Rectal smooth muscle tissue (tissue), 1 donor: ENCODE measurements at regions not wholly inside any gene's neighbourhood (a gene's known extent, or its start where the extent isn't known, plus 50 kb on each side); places are given as distances from the start of the nearest gene placed in this dataset.

ENCODE experiments used
- H3K27ac ChIP-seq: one replicate; pipeline ENCODE4 v1.7.0; 2013; ENCODE audit warnings: low read depth, low read length, inconsistent platforms
- H3K27me3 ChIP-seq: one replicate; pipeline ENCODE4 v1.7.0; 2013; ENCODE audit warnings: low read length; ENCODE audit not compliant: control insufficient read depth, insufficient read depth
- H3K36me3 ChIP-seq: one replicate; pipeline ENCODE4 v1.7.0; 2013; ENCODE audit warnings: low read length; ENCODE audit not compliant: control insufficient read depth, insufficient read depth
- H3K4me1 ChIP-seq: one replicate; pipeline ENCODE4 v1.7.0; 2013; ENCODE audit warnings: low read length; ENCODE audit not compliant: control insufficient read depth, insufficient read depth
- H3K4me3 ChIP-seq: one replicate; pipeline ENCODE4 v1.7.0; 2013; ENCODE audit warnings: low read length
- H3K9ac ChIP-seq: one replicate; pipeline ENCODE4 v1.7.0; 2013; ENCODE audit warnings: low read length

- no peaks in the 10 kb centered on the region for H3K27me3 ChIP-seq
- no peak overlapping the region for H3K4me3 ChIP-seq
- H3K27ac ChIP-seq = no peak overlapping the region
- H3K9ac ChIP-seq = no peak overlapping the region
- H3K4me1 ChIP-seq = no peaks in the 10 kb centered on the region
- no peaks in the 10 kb centered on the region for H3K36me3 ChIP-seq
Measured at GRCh38 chr9:81532251-81532650, 157.1 kb downstream of the TLE1 start.

GRCh38 chr9:81531511-81531910, 157.8 kb downstream of the TLE1 start:
- H3K27ac ChIP-seq = no peak overlapping the region
- H3K4me3 ChIP-seq = no peak overlapping the region
- H3K27me3 ChIP-seq = no peaks in the 10 kb centered on the region
- H3K9ac ChIP-seq = no peak overlapping the region
- no peaks in the 10 kb centered on the region for H3K36me3 ChIP-seq
- H3K4me1 ChIP-seq = no peaks in the 10 kb centered on the region

- Histone ChIP-seq H3K27me3 (no peaks in the 10 kb centered on the region), H3K4me3 (no peak overlapping the region), H3K36me3 (no peaks in the 10 kb centered on the region), H3K9ac (no peak overlapping the region), H3K27ac (no peak overlapping the region), H3K4me1 (no peaks in the 10 kb centered on the region)
Measured at GRCh38 chr9:81530846-81531245, 158.5 kb downstream of the TLE1 start.

GRCh38 chr9:81530310-81530810, 159.0 kb downstream of the TLE1 start:
- Histone ChIP-seq H3K9ac (no peak overlapping the region), H3K4me3 (no peak overlapping the region), H3K36me3 (no peaks in the 10 kb centered on the region), H3K4me1 (no peaks in the 10 kb centered on the region), H3K27me3 (no peaks in the 10 kb centered on the region), H3K27ac (no peak overlapping the region)

GRCh38 chr9:81529556-81530193, 159.7 kb downstream of the TLE1 start:
- no peak overlapping the region for H3K27ac ChIP-seq
- no peaks in the 10 kb centered on the region for H3K36me3 ChIP-seq
- no peak overlapping the region for H3K9ac ChIP-seq
- no peak overlapping the region for H3K4me3 ChIP-seq
- H3K27me3 ChIP-seq = no peaks in the 10 kb centered on the region
- no peaks in the 10 kb centered on the region for H3K4me1 ChIP-seq

GRCh38 chr9:81526587-81526986, 162.8 kb downstream of the TLE1 start:
- peaks cover 3% of the 10 kb centered on the region for H3K4me1 ChIP-seq
- H3K36me3 ChIP-seq = no peaks in the 10 kb centered on the region
- H3K9ac ChIP-seq = no peak overlapping the region
- no peak overlapping the region for H3K4me3 ChIP-seq
- H3K27ac ChIP-seq = no peak overlapping the region
- no peaks in the 10 kb centered on the region for H3K27me3 ChIP-seq

- Histone ChIP-seq H3K4me3 (no peak overlapping the region), H3K4me1 (peaks cover 3% of the 10 kb centered on the region), H3K27ac (no peak overlapping the region), H3K36me3 (no peaks in the 10 kb centered on the region), H3K27me3 (no peaks in the 10 kb centered on the region), H3K9ac (no peak overlapping the region)
Measured at GRCh38 chr9:81522716-81523551, 166.4 kb downstream of the TLE1 start.

GRCh38 chr9:81521892-81522291, 167.5 kb downstream of the TLE1 start:
- no peaks in the 10 kb centered on the region for H3K36me3 ChIP-seq
- H3K27me3 ChIP-seq = no peaks in the 10 kb centered on the region
- H3K27ac ChIP-seq = no peak overlapping the region
- no peak overlapping the region for H3K4me3 ChIP-seq
- H3K9ac ChIP-seq = no peak overlapping the region
- peaks cover 3% of the 10 kb centered on the region for H3K4me1 ChIP-seq

- H3K4me3 ChIP-seq = no peak overlapping the region
- no peak overlapping the region for H3K9ac ChIP-seq
- no peaks in the 10 kb centered on the region for H3K27me3 ChIP-seq
- no peak overlapping the region for H3K27ac ChIP-seq
- no peaks in the 10 kb centered on the region for H3K36me3 ChIP-seq
- peaks cover 3% of the 10 kb centered on the region for H3K4me1 ChIP-seq
Measured at GRCh38 chr9:81519816-81520495, 169.4 kb downstream of the TLE1 start.

- no peak overlapping the region for H3K27ac ChIP-seq
- no peak overlapping the region for H3K4me3 ChIP-seq
- H3K27me3 ChIP-seq = no peaks in the 10 kb centered on the region
- no peaks in the 10 kb centered on the region for H3K36me3 ChIP-seq
- peaks cover 2% of the 10 kb centered on the region for H3K4me1 ChIP-seq
- no peak overlapping the region for H3K9ac ChIP-seq
Measured at GRCh38 chr9:81517954-81518353, 171.4 kb downstream of the TLE1 start.

GRCh38 chr9:81513059-81513458, 176.3 kb downstream of the TLE1 start:
- H3K4me1 ChIP-seq = no peaks in the 10 kb centered on the region
- no peak overlapping the region for H3K27ac ChIP-seq
- H3K27me3 ChIP-seq = no peaks in the 10 kb centered on the region
- no peak overlapping the region for H3K4me3 ChIP-seq
- H3K9ac ChIP-seq = no peak overlapping the region
- no peaks in the 10 kb centered on the region for H3K36me3 ChIP-seq

- Histone ChIP-seq H3K4me1 (no peaks in the 10 kb centered on the region), H3K4me3 (no peak overlapping the region)
Measured at GRCh38 chr9:81512641-81513040, 176.7 kb downstream of the TLE1 start.

More at GRCh38 chr9:81512641-81513040, 176.7 kb downstream of the TLE1 start:
- Histone ChIP-seq H3K27me3 (no peaks in the 10 kb centered on the region), H3K27ac (no peak overlapping the region), H3K36me3 (no peaks in the 10 kb centered on the region), H3K9ac (no peak overlapping the region)
